H1 (cell line): ENCODE measurements at regions not wholly inside any gene's neighbourhood (a gene's known extent, or its start where the extent isn't known, plus 50 kb on each side); places are given as distances from the start of the nearest gene placed in this dataset.
"Not testable (repeated sequence)": the region's sequence is repeated elsewhere in the genome, so short reads cannot be mapped to it uniquely, and the experiment has no call there.

Source experiments
- CTCF ChIA-PET: fragments of 300-600 bp; sonication (Branson Sonifier 250); formaldehyde crosslinking; loops from one replicate; lab custom pipeline; 2021; ENCODE audit not compliant: partially characterized antibody; lab: Charles Lee
- POLR2A ChIA-PET: fragments of 300-600 bp; sonication (Branson Sonifier 250); formaldehyde crosslinking; loops from one replicate; lab custom pipeline; 2021; ENCODE audit warnings: inconsistent platforms; ENCODE audit not compliant: partially characterized antibody; lab: Charles Lee
- DNase-seq, 2 experiments: peaks; one replicate each; pipeline versions ENCODE4 v3.0.0 to v3.0.0-alpha.2; 2010 to 2022; ENCODE audit warnings: low spot score in 2 of 2, low read depth in 1 of 2, mixed read lengths in 1 of 2
- FAIRE-seq: peaks from 2 replicates; lab custom pipeline; 2011; peaks lifted over from hg19 to GRCh38; lab: Jason Lieb, UNC
- H2AFZ ChIP-seq: 2 replicates; pipeline ENCODE4 v1.8.1; 2012; ENCODE audit warnings: low read length, inconsistent platforms
- H2AK5ac ChIP-seq: 2 replicates; pipeline ENCODE4 v1.6.1; 2013; ENCODE audit warnings: low read depth, low read length
- H2BK120ac ChIP-seq: replicated peaks from 2 replicates; pipeline ENCODE3; 2013; ENCODE audit warnings: low read depth, low read length, inconsistent platforms
- H2BK12ac ChIP-seq: 2 replicates; pipeline ENCODE4 v1.6.1; 2013; ENCODE audit warnings: low read depth, low read length
- H2BK15ac ChIP-seq: 2 replicates; pipeline ENCODE4 v1.6.1; 2013; ENCODE audit warnings: low read length
- H2BK20ac ChIP-seq: 2 replicates; pipeline ENCODE4 v1.6.1; 2013; ENCODE audit warnings: low read length
- H2BK5ac ChIP-seq: 2 replicates; pipeline ENCODE4 v1.6.1; 2013; ENCODE audit warnings: low read depth, low read length
- H3K14ac ChIP-seq: 2 replicates; pipeline ENCODE4 v1.6.1; 2013; ENCODE audit warnings: inconsistent platforms; ENCODE audit not compliant: insufficient read length
- H3K18ac ChIP-seq: 2 replicates; pipeline ENCODE4 v1.6.1; 2013; ENCODE audit warnings: low read length; ENCODE audit errors: extremely low read depth
- H3K23ac ChIP-seq: 2 replicates; pipeline ENCODE4 v1.6.1; 2013; ENCODE audit warnings: inconsistent platforms; ENCODE audit not compliant: insufficient read length
- H3K23me2 ChIP-seq: 2 replicates; pipeline ENCODE4 v1.6.1; 2013; ENCODE audit warnings: low read depth, low read length
- H3K27ac ChIP-seq: 2 replicates; pipeline ENCODE4 v1.6.1; 2011; ENCODE audit warnings: low read depth, low read length, inconsistent platforms
- H3K27me3 ChIP-seq, 4 experiments: replicated peaks in 1 of 4; 1 replicate in 1 of 4; 2 replicates in 3 of 4; pipeline versions ENCODE4 v1.6.1 to v1.8.1; 2011 to 2013; ENCODE audit warnings: low read length in 3 of 4, mild to moderate bottlenecking in 3 of 4, inconsistent platforms in 2 of 4, mixed read lengths in 2 of 4, moderate library complexity in 1 of 4; ENCODE audit not compliant: control insufficient read depth in 3 of 4, insufficient read depth in 3 of 4; ENCODE audit errors: extremely low read depth in 1 of 4
- H3K36me3 ChIP-seq, 4 experiments: 2 replicates each; pipeline versions ENCODE4 v1.6.1 to v1.8.1; 2011 to 2013; ENCODE audit warnings: mild to moderate bottlenecking in 4 of 4, low read length in 3 of 4, moderate library complexity in 2 of 4, control low read depth in 1 of 4, inconsistent platforms in 1 of 4; ENCODE audit not compliant: insufficient read depth in 4 of 4, control insufficient read depth in 2 of 4
- H3K4ac ChIP-seq: replicated peaks from 2 replicates; pipeline ENCODE3; 2013; ENCODE audit warnings: low read length, low read depth, mixed read lengths, inconsistent platforms; ENCODE audit not compliant: insufficient read length
- H3K4me1 ChIP-seq, 4 experiments: replicated peaks in 1 of 4; 1 replicate in 1 of 4; 2 replicates in 3 of 4; pipeline versions ENCODE4 v1.6.1 to v1.8.1; 2011 to 2013; ENCODE audit warnings: low read length in 3 of 4, inconsistent platforms in 2 of 4, mixed read lengths in 1 of 4; ENCODE audit not compliant: insufficient read depth in 4 of 4, control insufficient read depth in 3 of 4
- H3K4me2 ChIP-seq, 2 experiments: 2 replicates each; pipeline versions ENCODE4 v1.6.1 to v1.8.1; 2011 to 2013; ENCODE audit warnings: low read depth in 2 of 2, low read length in 2 of 2, control low read depth in 1 of 2, inconsistent platforms in 1 of 2, mild to moderate bottlenecking in 1 of 2; ENCODE audit not compliant: insufficient read depth in 1 of 2
- H3K4me3 ChIP-seq, 4 experiments: fragments of 200-600, 300-600 bp in 1 of 4; sonication (generic), shearing (Covaris generic), sonication (Bioruptor Twin) in 1 of 4; 2 replicates each; pipeline versions ENCODE4 v1.5.1 to v1.8.1; 2011 to 2016; ENCODE audit warnings: low read length in 4 of 4, low read depth in 3 of 4, control low read depth in 2 of 4, inconsistent platforms in 2 of 4, mild to moderate bottlenecking in 2 of 4, mixed read lengths in 1 of 4, moderate library complexity in 1 of 4; ENCODE audit not compliant: insufficient read depth in 2 of 4; ENCODE audit errors: extremely low read depth in 1 of 4
- H3K56ac ChIP-seq: replicated peaks from 2 replicates; pipeline ENCODE3; 2013; ENCODE audit warnings: low read depth, mild to moderate bottlenecking, mixed read lengths, low read length, inconsistent platforms; ENCODE audit not compliant: insufficient read length
- H3K79me1 ChIP-seq: 2 replicates; pipeline ENCODE4 v1.6.1; 2013; ENCODE audit warnings: low read depth, low read length, control low read depth
- H3K79me2 ChIP-seq, 2 experiments: 2 replicates each; pipeline versions ENCODE4 v1.6.1 to v1.8.1; 2012 to 2013; ENCODE audit warnings: low read length in 2 of 2, mild to moderate bottlenecking in 2 of 2, inconsistent platforms in 1 of 2; ENCODE audit not compliant: insufficient read depth in 2 of 2, control insufficient read depth in 1 of 2
- H3K9ac ChIP-seq, 4 experiments: replicated peaks in 1 of 4; 1 replicate in 1 of 4; 2 replicates in 3 of 4; pipeline versions ENCODE4 v1.6.1 to v1.8.1; 2011 to 2013; ENCODE audit warnings: low read depth in 3 of 4, low read length in 3 of 4, control low read depth in 2 of 4, mild to moderate bottlenecking in 2 of 4, moderate library complexity in 2 of 4, inconsistent platforms in 1 of 4; ENCODE audit errors: extremely low read depth in 1 of 4
- H3K9me3 ChIP-seq, 2 experiments: 2 replicates each; pipeline versions ENCODE4 v1.6.1 to v1.8.1; 2012 to 2013; ENCODE audit warnings: mild to moderate bottlenecking in 2 of 2, moderate library complexity in 2 of 2, control low read depth in 1 of 2, inconsistent platforms in 1 of 2, low read depth in 1 of 2, low read length in 1 of 2, mixed read lengths in 1 of 2; ENCODE audit not compliant: insufficient read depth in 2 of 2
- H4K20me1 ChIP-seq, 2 experiments: replicated peaks in 1 of 2; 2 replicates each; pipeline versions ENCODE3 to v1.8.1; 2011 to 2013; ENCODE audit warnings: inconsistent platforms in 2 of 2, low read length in 2 of 2, mild to moderate bottlenecking in 1 of 2; ENCODE audit not compliant: insufficient read depth in 2 of 2, control insufficient read depth in 1 of 2
- H4K5ac ChIP-seq: 2 replicates; pipeline ENCODE4 v1.6.1; 2013; ENCODE audit warnings: low read length, low read depth, mixed read lengths, inconsistent platforms; ENCODE audit not compliant: insufficient read length
- H4K8ac ChIP-seq: 2 replicates; pipeline ENCODE4 v1.8.0; 2013; ENCODE audit warnings: mild to moderate bottlenecking, moderate library complexity, low read length, inconsistent platforms; ENCODE audit not compliant: insufficient read depth; ENCODE audit errors: extremely low read depth
- H4K91ac ChIP-seq: replicated peaks from 2 replicates; pipeline ENCODE3; 2013; ENCODE audit warnings: low read length, mixed read lengths, inconsistent platforms; ENCODE audit not compliant: insufficient read length
- HDAC2 ChIP-seq, 2 experiments: fragments of 300-600 bp in 1 of 2; sonication (generic) in 1 of 2; IDR thresholded peaks; 2 replicates each; pipeline ENCODE4 v1.6.1; 2011 to 2012; ENCODE audit warnings: low read depth in 2 of 2, low read length in 2 of 2, mild to moderate bottlenecking in 2 of 2, moderate library complexity in 2 of 2, borderline replicate concordance in 1 of 2, inconsistent platforms in 1 of 2
- HDAC6 ChIP-seq: IDR thresholded peaks from one replicate; pipeline ENCODE4 v1.7.1; 2012; ENCODE audit warnings: low read depth, mild to moderate bottlenecking, inconsistent platforms, low read length, moderate library complexity
- KDM4A ChIP-seq: IDR thresholded peaks from one replicate; pipeline ENCODE4 v1.7.1; 2012; ENCODE audit warnings: low read depth, mild to moderate bottlenecking, moderate library complexity, low read length, inconsistent platforms; ENCODE audit not compliant: severe bottlenecking
- POLR2AphosphoS5 ChIP-seq: IDR thresholded peaks from 2 replicates; pipeline ENCODE4 v1.6.1; 2011; ENCODE audit warnings: low read depth, low read length
- SP2 ChIP-seq: IDR thresholded peaks from 2 replicates; pipeline ENCODE4 v1.6.1; 2012; ENCODE audit warnings: mild to moderate bottlenecking, low read length, inconsistent platforms
- SP4 ChIP-seq: IDR thresholded peaks from 2 replicates; pipeline ENCODE4 v1.6.1; 2012; ENCODE audit warnings: low read length, inconsistent platforms
- WGBS, 2 experiments: shearing (Covaris generic) in 1 of 2; methylation state at CpG; one replicate each; pipeline versions ENCODE4 v1.1.6 to v1.1.7; 2013 to 2015; ENCODE audit warnings: low lambda C conversion rate in 2 of 2, mixed read lengths in 2 of 2, inconsistent platforms in 1 of 2, low coverage in 1 of 2, missing lambda C conversion rate in 1 of 2; ENCODE audit not compliant: insufficient replicate concordance in 2 of 2, insufficient coverage in 1 of 2, insufficient read length in 1 of 2; ENCODE audit errors: extremely low coverage in 1 of 2, missing lambda C conversion rate in 1 of 2; 5-methylcytosine and 5-hydroxymethylcytosine counted together

DNA sequence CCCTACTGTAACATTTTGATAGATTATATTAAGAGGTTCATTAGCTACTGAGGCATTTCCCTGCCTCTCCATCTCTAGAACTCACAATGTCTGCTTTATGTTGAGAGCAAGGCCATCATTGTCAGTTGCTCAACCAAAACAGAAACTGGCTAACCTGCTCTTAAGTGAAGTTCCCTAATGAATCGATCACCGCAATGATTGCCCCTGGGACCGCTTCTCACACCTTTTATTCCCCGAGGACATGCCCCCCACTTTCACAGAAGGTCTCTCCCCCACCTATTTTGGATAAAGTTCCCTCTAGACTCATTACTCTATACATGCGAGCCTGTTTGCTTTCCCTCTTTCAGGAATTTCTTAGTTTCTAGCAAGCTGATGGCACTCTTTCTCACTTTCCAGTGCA lies 108.8 kb downstream of the FAM217A start (continued):
- TF ChIP-seq POLR2AphosphoS5 (no peak), SP4 (no peak), HDAC2 (IDR thresholded peaks at IDR 0.05; ENCODE audit: borderline replicate concordance in 1 of 2, low read depth in 2 of 2, low read length in 2 of 2) (no peak), SP2 (no peak), KDM4A (no peak), HDAC6 (no peak)

GRCh38 chr6:3973152-3973551 lies 105.8 kb downstream of the FAM217A start:
- not testable (repeated sequence) for H2AFZ ChIP-seq, H3K9ac ChIP-seq, H3K4ac ChIP-seq, H3K27ac ChIP-seq, H3K9me3 ChIP-seq, H2BK12ac ChIP-seq, H4K20me1 ChIP-seq, H2AK5ac ChIP-seq, H2BK120ac ChIP-seq, H3K79me2 ChIP-seq, FAIRE-seq, H3K18ac ChIP-seq, DNase-seq, H3K14ac ChIP-seq, H4K8ac ChIP-seq, H4K5ac ChIP-seq, H3K79me1 ChIP-seq, H3K23me2 ChIP-seq, H4K91ac ChIP-seq, H3K27me3 ChIP-seq, H3K36me3 ChIP-seq, H3K4me2 ChIP-seq, H2BK5ac ChIP-seq, H2BK20ac ChIP-seq, H2BK15ac ChIP-seq, H3K4me1 ChIP-seq, H3K4me3 ChIP-seq, H3K56ac ChIP-seq, H3K23ac ChIP-seq
- 63% methylated on average over 3 of the region's 3 CpGs; no CpG with 5 or more reads in 1 of the 2 experiments for WGBS, 2 experiments
- ChIA-PET POLR2A (interaction anchor here (1.0 kb wide), 1 partner anchor 14 kb away, joined by 3 read pairs; no protein-coding TSS in a partner anchor), CTCF (interaction anchor here (0.7 to 2.8 kb wide), 5 partner anchors 15 to 584 kb away, joined by 3 to 20 read pairs (median 4); partner anchors contain the start of gene FAM50B)
